GM10266 (cell line): ENCODE measurements at regions not wholly inside any gene's neighbourhood (a gene's known extent, or its start where the extent isn't known, plus 50 kb on each side); places are given as distances from the start of the nearest gene placed in this dataset.

ENCODE experiments used
- DNase-seq: peaks from one replicate; pipeline ENCODE4 v3.0.0; 2012; ENCODE audit errors: extremely low spot score
- CTCF ChIP-seq: IDR thresholded peaks from 2 replicates; pipeline ENCODE4 v1.5.1; 2012; ENCODE audit warnings: mild to moderate bottlenecking, low read depth; ENCODE audit not compliant: control insufficient read depth, insufficient read depth; ENCODE audit errors: missing control alignments

GRCh38 chr2:16176971-16177480, 236.7 kb downstream of the MYCN start:
- no peak for TF ChIP-seq CTCF
- DNase-seq: no peak

- no peak for TF ChIP-seq CTCF
These were observed 235.0 kb downstream of the MYCN start for GRCh38 chr2:16175247-16175825.

GRCh38 chr2:16174693-16175045, 234.3 kb downstream of the MYCN start:
- no peak for TF ChIP-seq CTCF
- DNase-seq: no peak

More at GRCh38 chr2:16175247-16175825, 235.0 kb downstream of the MYCN start:
- no peak for DNase-seq

- DNase-seq: no peak
- TF ChIP-seq CTCF: no peak
These were observed 233.7 kb downstream of the MYCN start for GRCh38 chr2:16173893-16174692.

GRCh38 chr2:16172324-16173175, 232.2 kb downstream of the MYCN start:
- no peak for TF ChIP-seq CTCF
- DNase-seq: no peak

GRCh38 chr2:16171425-16171920, 231.1 kb downstream of the MYCN start:
- TF ChIP-seq CTCF: no peak
- DNase-seq: no peak
